GM18499 (cell line): ENCODE measurements at regions not wholly inside any gene's neighbourhood (a gene's known extent, or its start where the extent isn't known, plus 50 kb on each side); places are given as distances from the start of the nearest gene placed in this dataset.
"Not testable (repeated sequence)": the region's sequence is repeated elsewhere in the genome, so short reads cannot be mapped to it uniquely, and the experiment has no call there.

Experiments
- ATAC-seq: cut with Tn5 transposase; IDR thresholded peaks from one replicate; pipeline ENCODE4 v1.9.1; 2021; ENCODE audit warnings: moderate number of reproducible peaks; ENCODE audit not compliant: insufficient read depth, unreplicated experiment

GRCh38 chr9:115423646-115424045 lies 305.7 kb upstream of the TNC start:
- no peak for ATAC-seq

GRCh38 chr9:115425601-115426000 lies 307.6 kb upstream of the TNC start:
- ATAC-seq, result no peak

GRCh38 chr9:115437418-115437817 lies 319.5 kb upstream of the TNC start:
- no peak for ATAC-seq

- no peak for ATAC-seq
Observed at GRCh38 chr9:115439641-115440040, 321.7 kb upstream of the TNC start.

GRCh38 chr9:115442054-115442453 lies 324.1 kb upstream of the TNC start:
- no peak for ATAC-seq

GRCh38 chr9:115443890-115444289 lies 325.9 kb upstream of the TNC start:
- ATAC-seq, result no peak

- ATAC-seq, result no peak
Observed at GRCh38 chr9:115444959-115445358, 327.0 kb upstream of the TNC start.

GRCh38 chr9:115445655-115446054 lies 327.7 kb upstream of the TNC start:
- no peak for ATAC-seq

GRCh38 chr9:115456515-115456914 lies 338.6 kb upstream of the TNC start:
- no peak for ATAC-seq

GRCh38 chr9:115461280-115461679 lies 343.3 kb upstream of the TNC start:
- no peak for ATAC-seq

GRCh38 chr9:115462623-115463022 lies 344.7 kb upstream of the TNC start:
- ATAC-seq, result no peak

- ATAC-seq, result no peak
Observed at GRCh38 chr9:115466756-115467155, 348.8 kb upstream of the TNC start.

- no peak for ATAC-seq
Observed at GRCh38 chr9:115469841-115470240, 351.9 kb upstream of the TNC start.

GRCh38 chr9:115473032-115473431 lies 355.1 kb upstream of the TNC start:
- ATAC-seq, result not testable (repeated sequence)

- no peak for ATAC-seq
Observed at GRCh38 chr9:115481769-115482168, 363.8 kb upstream of the TNC start.

- ATAC-seq, result no peak
Observed at GRCh38 chr9:115482747-115483146, 364.8 kb upstream of the TNC start.

- ATAC-seq, result no peak
Observed at GRCh38 chr9:115492869-115493268, 374.9 kb upstream of the TNC start.

- ATAC-seq, result no peak
Observed at GRCh38 chr9:115494393-115494792, 376.4 kb upstream of the TNC start.

- no peak for ATAC-seq
Observed at GRCh38 chr9:115495052-115495635, 377.2 kb upstream of the TNC start.

- no peak for ATAC-seq
Observed at GRCh38 chr9:115495836-115496235, 377.9 kb upstream of the TNC start.

GRCh38 chr9:115498303-115498702 lies 380.3 kb upstream of the TNC start:
- no peak for ATAC-seq

- ATAC-seq, result no peak
Observed at GRCh38 chr9:115507148-115507547, 389.2 kb upstream of the TNC start.

GRCh38 chr9:115513148-115513547 lies 395.2 kb upstream of the TNC start:
- no peak for ATAC-seq
